SU-DHL-6 (cell line): ENCODE measurements at regions not wholly inside any gene's neighbourhood (a gene's known extent, or its start where the extent isn't known, plus 50 kb on each side); places are given as distances from the start of the nearest gene placed in this dataset.
A peak's percentile ranks its signal among the peaks of the same experiment; 100 is the strongest.

Experiments
- H2AFZ ChIP-seq: fragments of 200-600 bp; sonication (generic); 2 replicates; pipeline ENCODE4 v1.6.1; 2014; ENCODE audit warnings: low read depth, mild to moderate bottlenecking, moderate library complexity, mixed read lengths, antibody characterized with exemption, low read length; ENCODE audit not compliant: severe bottlenecking
- H3F3A ChIP-seq: fragments of 200-600 bp; shearing (Covaris generic); 2 replicates; pipeline ENCODE4 v1.6.0; 2016; ENCODE audit warnings: antibody characterized with exemption, mild to moderate bottlenecking; ENCODE audit not compliant: insufficient read depth
- H3K27ac ChIP-seq: fragments of 200-600 bp; sonication (generic); 2 replicates; pipeline ENCODE4 v1.5.1; 2016; ENCODE audit warnings: low read depth, mild to moderate bottlenecking, low read length, moderate library complexity, mixed read lengths
- H3K27me3 ChIP-seq: fragments of 200-600 bp; sonication (generic), shearing (Covaris generic); 2 replicates; pipeline ENCODE4 v1.6.0; 2014; ENCODE audit warnings: mild to moderate bottlenecking, low read length
- H3K36me3 ChIP-seq: fragments of 200-600 bp; sonication (generic); 2 replicates; pipeline ENCODE4 v1.6.1; 2014; ENCODE audit warnings: mild to moderate bottlenecking, low read length, mixed read lengths
- H3K4me2 ChIP-seq: fragments of 300-600, 200-600 bp; shearing (Covaris generic), sonication (generic); 2 replicates; pipeline ENCODE4 v1.6.0; 2014; ENCODE audit warnings: low read length, low read depth, mild to moderate bottlenecking; ENCODE audit not compliant: poor library complexity, severe bottlenecking
- H3K4me3 ChIP-seq: fragments of 200-600 bp; sonication (generic); 2 replicates; pipeline ENCODE4 v1.5.1; 2014; ENCODE audit warnings: antibody characterized with exemption, low read length, mild to moderate bottlenecking, mixed read lengths; ENCODE audit not compliant: insufficient read depth, poor library complexity, severe bottlenecking
- H3K79me2 ChIP-seq: fragments of 200-600 bp; sonication (generic); 2 replicates; pipeline ENCODE4 v1.6.1; 2014; ENCODE audit warnings: mild to moderate bottlenecking, low read length, moderate library complexity; ENCODE audit not compliant: insufficient read depth
- H3K9ac ChIP-seq: fragments of 200-600 bp; sonication (generic); 2 replicates; pipeline ENCODE4 v1.7.0; 2014; ENCODE audit warnings: mild to moderate bottlenecking, low read length
- H3K9me2 ChIP-seq: fragments of 200-600 bp; sonication (generic); replicated peaks from 2 replicates; pipeline ENCODE4 v1.6.1; 2014; ENCODE audit warnings: low read length; ENCODE audit not compliant: insufficient read depth
- H3K9me3 ChIP-seq: fragments of 200-600 bp; sonication (generic); 2 replicates; pipeline ENCODE4 v1.6.1; 2014; ENCODE audit warnings: low read length, mixed read lengths; ENCODE audit not compliant: insufficient read depth
- H4K20me1 ChIP-seq: fragments of 200-600 bp; sonication (generic); 2 replicates; pipeline ENCODE4 v1.6.1; 2014; ENCODE audit warnings: low read depth, mild to moderate bottlenecking, antibody characterized with exemption, low read length, moderate library complexity, mixed read lengths
- EZH2phosphoT487 ChIP-seq: fragments of 200-600 bp; sonication (generic), shearing (Covaris generic); conservative IDR thresholded peaks from 2 replicates; pipeline ENCODE4 v1.6.1; 2018; ENCODE audit warnings: mild to moderate bottlenecking, antibody characterized with exemption, low read length, moderate library complexity, mixed read lengths
- TF ChIP-seq, protein P1 (sequence below): fragments of 200-600 bp; sonication (generic); IDR thresholded peaks from one replicate; pipeline ENCODE4 v1.5.1; 2017; ENCODE audit warnings: antibody characterized with exemption, mild to moderate bottlenecking, low read length, moderate library complexity; ENCODE audit not compliant: insufficient read depth, poor library complexity, severe bottlenecking

DNA sequence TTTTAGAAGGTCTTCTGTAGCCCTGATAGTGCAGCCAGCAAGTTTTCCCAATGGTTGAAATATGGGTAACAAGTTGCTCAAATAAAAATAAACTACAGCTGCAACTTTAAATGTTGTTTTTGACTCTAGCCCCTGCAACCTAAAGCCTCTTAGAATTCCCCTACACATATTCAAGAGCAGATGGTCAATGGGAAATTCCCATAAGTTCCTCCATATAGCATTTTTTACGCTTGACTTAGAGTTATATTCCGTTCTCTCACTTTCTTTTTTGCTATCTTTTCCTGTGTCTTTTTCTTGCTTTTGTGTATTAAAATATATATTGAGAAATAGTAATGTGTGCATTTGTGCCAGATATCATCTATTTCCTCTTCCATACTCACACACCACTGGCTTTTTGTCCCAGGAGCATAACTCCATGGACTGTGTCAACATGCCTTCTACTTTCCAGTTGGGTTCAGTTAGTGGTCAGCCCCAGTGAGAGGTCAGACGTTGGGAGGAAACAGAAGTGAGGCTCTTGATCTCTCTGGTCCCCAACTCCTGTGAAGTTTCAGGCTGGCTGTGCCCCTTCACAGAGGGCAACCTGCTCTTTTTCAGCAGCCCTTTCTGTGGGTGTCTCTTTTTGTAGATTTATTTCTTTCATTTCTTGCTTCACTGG is 63.3 kb upstream of the TP63 start:
- H3K9ac ChIP-seq: peak overlapping the region; percentile 41
- H3K27ac ChIP-seq: peak overlapping the region; percentile 95
- H3K9me2 ChIP-seq: no peaks in the 10 kb centered on the region
- peak overlapping the region; percentile 63 for H3K4me2 ChIP-seq
- H2AFZ ChIP-seq: no peak overlapping the region
- no peaks in the 10 kb centered on the region for H4K20me1 ChIP-seq
- H3K79me2 ChIP-seq: no peaks in the 10 kb centered on the region
- TF ChIP-seq EZH2phosphoT487: no peak
- TF ChIP-seq, protein P1, sequence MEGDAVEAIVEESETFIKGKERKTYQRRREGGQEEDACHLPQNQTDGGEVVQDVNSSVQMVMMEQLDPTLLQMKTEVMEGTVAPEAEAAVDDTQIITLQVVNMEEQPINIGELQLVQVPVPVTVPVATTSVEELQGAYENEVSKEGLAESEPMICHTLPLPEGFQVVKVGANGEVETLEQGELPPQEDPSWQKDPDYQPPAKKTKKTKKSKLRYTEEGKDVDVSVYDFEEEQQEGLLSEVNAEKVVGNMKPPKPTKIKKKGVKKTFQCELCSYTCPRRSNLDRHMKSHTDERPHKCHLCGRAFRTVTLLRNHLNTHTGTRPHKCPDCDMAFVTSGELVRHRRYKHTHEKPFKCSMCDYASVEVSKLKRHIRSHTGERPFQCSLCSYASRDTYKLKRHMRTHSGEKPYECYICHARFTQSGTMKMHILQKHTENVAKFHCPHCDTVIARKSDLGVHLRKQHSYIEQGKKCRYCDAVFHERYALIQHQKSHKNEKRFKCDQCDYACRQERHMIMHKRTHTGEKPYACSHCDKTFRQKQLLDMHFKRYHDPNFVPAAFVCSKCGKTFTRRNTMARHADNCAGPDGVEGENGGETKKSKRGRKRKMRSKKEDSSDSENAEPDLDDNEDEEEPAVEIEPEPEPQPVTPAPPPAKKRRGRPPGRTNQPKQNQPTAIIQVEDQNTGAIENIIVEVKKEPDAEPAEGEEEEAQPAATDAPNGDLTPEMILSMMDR: no peak
- H3K27me3 ChIP-seq: no peaks in the 10 kb centered on the region
- H3K9me3 ChIP-seq: no peaks in the 10 kb centered on the region
- H3K36me3 ChIP-seq: no peaks in the 10 kb centered on the region
- no peak overlapping the region for H3K4me3 ChIP-seq
- peaks cover 17% of the 10 kb centered on the region for H3F3A ChIP-seq

DNA sequence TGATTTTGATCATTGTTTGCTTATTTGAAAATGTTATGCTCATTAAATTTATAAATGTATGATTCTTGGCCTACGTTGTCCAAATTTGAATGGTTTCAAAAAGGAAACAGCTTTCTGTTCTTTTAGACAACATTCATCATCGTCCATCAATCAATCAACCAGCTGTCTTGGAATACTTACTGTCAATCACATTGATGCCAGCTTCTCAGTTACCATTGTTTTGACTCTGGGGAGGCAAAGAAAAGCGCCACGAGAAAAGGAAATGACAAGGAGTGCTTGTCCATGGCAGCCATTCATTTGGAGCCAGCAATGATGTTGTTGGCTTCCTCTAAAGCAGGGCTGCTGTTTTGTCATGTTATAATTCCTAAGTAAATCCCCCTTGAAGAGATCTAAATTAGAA is 62.2 kb upstream of the TP63 start:
- no peak overlapping the region for H3K4me3 ChIP-seq
- no peaks in the 10 kb centered on the region for H3K9me2 ChIP-seq
- no peak for TF ChIP-seq EZH2phosphoT487
- TF ChIP-seq, protein P1: no peak
- no peaks in the 10 kb centered on the region for H3K79me2 ChIP-seq
- H3K9me3 ChIP-seq: no peaks in the 10 kb centered on the region
- peak overlapping the region; percentile 41; the same call in 1 of the 2 replicates for H3K9ac ChIP-seq
- H3K27me3 ChIP-seq: no peaks in the 10 kb centered on the region
- H3F3A ChIP-seq: peaks cover 17% of the 10 kb centered on the region
- no peaks in the 10 kb centered on the region for H4K20me1 ChIP-seq
- H2AFZ ChIP-seq: no peak overlapping the region
- H3K4me2 ChIP-seq: peak overlapping the region; percentile 63
- peak overlapping the region; percentile 95 for H3K27ac ChIP-seq
- no peaks in the 10 kb centered on the region for H3K36me3 ChIP-seq

DNA sequence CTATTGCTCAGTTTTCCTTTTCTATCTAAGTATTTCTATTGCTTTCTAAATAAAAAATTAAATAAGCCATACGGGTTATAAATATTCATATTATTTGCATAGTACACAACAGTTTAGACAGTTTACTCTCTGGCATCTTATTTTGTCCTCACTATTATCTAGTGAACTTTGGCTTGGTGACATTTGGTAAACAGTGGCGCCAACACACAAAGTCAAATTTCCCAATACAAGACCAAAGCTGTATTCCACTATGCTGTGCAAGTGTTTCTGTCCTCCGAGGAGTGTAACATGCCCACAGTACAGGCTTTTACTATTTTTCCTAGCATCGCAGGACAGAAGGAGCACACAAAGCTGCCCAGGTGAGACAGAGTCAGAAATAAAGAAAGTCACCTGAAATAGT is 61.7 kb upstream of the TP63 start:
- Histone ChIP-seq H3K79me2 (no peaks in the 10 kb centered on the region), H3K27me3 (no peaks in the 10 kb centered on the region), H3F3A (peaks cover 17% of the 10 kb centered on the region), H3K27ac (peak overlapping the region; percentile 95), H4K20me1 (no peaks in the 10 kb centered on the region), H3K9me3 (no peaks in the 10 kb centered on the region), H3K4me2 (peak overlapping the region; percentile 63), H3K9me2 (no peaks in the 10 kb centered on the region), H2AFZ (no peak overlapping the region), H3K4me3 (no peak overlapping the region), H3K9ac (no peak overlapping the region), H3K36me3 (no peaks in the 10 kb centered on the region)
- TF ChIP-seq, protein P1: no peak
- no peak for TF ChIP-seq EZH2phosphoT487
